ENCODE measurements at regions not wholly inside any gene's neighbourhood (a gene's known extent, or its start where the extent isn't known, plus 50 kb on each side); places are given as distances from the start of the nearest gene placed in this dataset.

GRCh38 chr2:128685841-128686496 is 367.3 kb upstream of the HS6ST1 start:
- H3K9me2 ChIP-seq (replicated peaks; ENCODE audit: low read length) = no peaks in the 10 kb centered on the region
- no peaks in the 10 kb centered on the region for H3K9me3 ChIP-seq (ENCODE audit: low read length)
- no peak overlapping the region for H3K27ac ChIP-seq (ENCODE audit: low read length)
- ChIA-PET CTCF (no interaction called here), POLR2A (ENCODE audit: unreplicated experiment) (no interaction called here)
- ATAC-seq (no peak), DNase-seq (no peak)
- no peaks in the 10 kb centered on the region for H4K20me1 ChIP-seq (ENCODE audit: low read length)
- intact Hi-C loops (cut with micrococcal nuclease) = no loop called here
- H3K9ac ChIP-seq (ENCODE audit: low read length) = no peak overlapping the region
- no TSS peak for BruUV-seq (replicated peaks)
- H3F3A ChIP-seq (ENCODE audit: low read length, unreplicated experiment) = no peaks in the 10 kb centered on the region
- H2AFZ ChIP-seq (ENCODE audit: low read length) = no peak overlapping the region
- no peak overlapping the region for H3K4me2 ChIP-seq (ENCODE audit: low read length)
- no peaks in the 10 kb centered on the region for H3K79me2 ChIP-seq (ENCODE audit: low read length)
- peaks cover 38% of the 10 kb centered on the region for H3K27me3 ChIP-seq (ENCODE audit: low read length)
- no peaks in the 10 kb centered on the region for H3K4me1 ChIP-seq (ENCODE audit: insufficient read depth, low read length)
- H3K36me3 ChIP-seq (ENCODE audit: low read depth, low read length) = no peaks in the 10 kb centered on the region
- TF ChIP-seq EZH2phosphoT487 (IDR thresholded peaks at IDR 0.05; ENCODE audit: borderline replicate concordance, low read length) (no peak), EZH2 (IDR thresholded peaks at IDR 0.05; ENCODE audit: low read length, unreplicated experiment) (no peak), CTCF (conservative IDR thresholded peaks at IDR 0.05; ENCODE audit: low read depth, low read length) (no peak)
- no peak overlapping the region for H3K4me3 ChIP-seq (ENCODE audit: low read length)

- H3K9me2 ChIP-seq (replicated peaks; ENCODE audit: low read length) = no peaks in the 10 kb centered on the region
- H3K4me3 ChIP-seq (ENCODE audit: low read length) = no peak overlapping the region
- intact Hi-C loops (cut with micrococcal nuclease) = no loop called here
- no peak overlapping the region for H3K4me2 ChIP-seq (ENCODE audit: low read length)
- no peaks in the 10 kb centered on the region for H3K9me3 ChIP-seq (ENCODE audit: low read length)
- no peak overlapping the region for H3K27ac ChIP-seq (ENCODE audit: low read length)
- no peak overlapping the region for H2AFZ ChIP-seq (ENCODE audit: low read length)
- H3F3A ChIP-seq (ENCODE audit: low read length, unreplicated experiment) = no peaks in the 10 kb centered on the region
- H3K27me3 ChIP-seq (ENCODE audit: low read length) = peaks cover 40% of the 10 kb centered on the region
- TF ChIP-seq CTCF (conservative IDR thresholded peaks at IDR 0.05; ENCODE audit: low read depth, low read length) = no peak
- no peak for TF ChIP-seq EZH2phosphoT487 (IDR thresholded peaks at IDR 0.05; ENCODE audit: borderline replicate concordance, low read length)
- TF ChIP-seq EZH2 (IDR thresholded peaks at IDR 0.05; ENCODE audit: low read length, unreplicated experiment) = no peak
- no peaks in the 10 kb centered on the region for H3K79me2 ChIP-seq (ENCODE audit: low read length)
- H3K9ac ChIP-seq (ENCODE audit: low read length) = no peak overlapping the region
- POLR2A ChIA-PET (ENCODE audit: unreplicated experiment) = no interaction called here
- H4K20me1 ChIP-seq (ENCODE audit: low read length) = no peaks in the 10 kb centered on the region
- H3K4me1 ChIP-seq (ENCODE audit: insufficient read depth, low read length) = no peaks in the 10 kb centered on the region
- BruUV-seq (replicated peaks) = no TSS peak
- CTCF ChIA-PET = no interaction called here
- ATAC-seq = no peak
- DNase-seq = no peak
- H3K36me3 ChIP-seq (ENCODE audit: low read depth, low read length) = no peaks in the 10 kb centered on the region
Measured at GRCh38 chr2:128686497-128686859, 367.8 kb upstream of the HS6ST1 start.

GRCh38 chr2:128686881-128687555 is 368.4 kb upstream of the HS6ST1 start:
- Histone ChIP-seq H3K79me2 (ENCODE audit: low read length) (no peaks in the 10 kb centered on the region), H3K4me3 (ENCODE audit: low read length) (no peak overlapping the region), H3K27ac (ENCODE audit: low read length) (no peak overlapping the region), H3K36me3 (ENCODE audit: low read depth, low read length) (no peaks in the 10 kb centered on the region), H4K20me1 (ENCODE audit: low read length) (no peaks in the 10 kb centered on the region), H3K9me3 (ENCODE audit: low read length) (no peaks in the 10 kb centered on the region), H3K9me2 (replicated peaks; ENCODE audit: low read length) (no peaks in the 10 kb centered on the region), H3K27me3 (ENCODE audit: low read length) (peaks cover 40% of the 10 kb centered on the region), H3F3A (ENCODE audit: low read length, unreplicated experiment) (no peaks in the 10 kb centered on the region), H2AFZ (ENCODE audit: low read length) (no peak overlapping the region), H3K4me1 (ENCODE audit: insufficient read depth, low read length) (no peaks in the 10 kb centered on the region), H3K4me2 (ENCODE audit: low read length) (no peak overlapping the region), H3K9ac (ENCODE audit: low read length) (no peak overlapping the region)
- no peak for TF ChIP-seq CTCF (conservative IDR thresholded peaks at IDR 0.05; ENCODE audit: low read depth, low read length)
- no peak for TF ChIP-seq EZH2 (IDR thresholded peaks at IDR 0.05; ENCODE audit: low read length, unreplicated experiment)
- no peak for TF ChIP-seq EZH2phosphoT487 (IDR thresholded peaks at IDR 0.05; ENCODE audit: borderline replicate concordance, low read length)
- DNase-seq (no peak), ATAC-seq (no peak)
- intact Hi-C loops (cut with micrococcal nuclease) = no loop called here
- CTCF ChIA-PET = no interaction called here
- BruUV-seq (replicated peaks) = no TSS peak
- POLR2A ChIA-PET (ENCODE audit: unreplicated experiment) = no interaction called here
